ENCODE measurements at regions not wholly inside any gene's neighbourhood (a gene's known extent, or its start where the extent isn't known, plus 50 kb on each side); places are given as distances from the start of the nearest gene placed in this dataset.

DNA sequence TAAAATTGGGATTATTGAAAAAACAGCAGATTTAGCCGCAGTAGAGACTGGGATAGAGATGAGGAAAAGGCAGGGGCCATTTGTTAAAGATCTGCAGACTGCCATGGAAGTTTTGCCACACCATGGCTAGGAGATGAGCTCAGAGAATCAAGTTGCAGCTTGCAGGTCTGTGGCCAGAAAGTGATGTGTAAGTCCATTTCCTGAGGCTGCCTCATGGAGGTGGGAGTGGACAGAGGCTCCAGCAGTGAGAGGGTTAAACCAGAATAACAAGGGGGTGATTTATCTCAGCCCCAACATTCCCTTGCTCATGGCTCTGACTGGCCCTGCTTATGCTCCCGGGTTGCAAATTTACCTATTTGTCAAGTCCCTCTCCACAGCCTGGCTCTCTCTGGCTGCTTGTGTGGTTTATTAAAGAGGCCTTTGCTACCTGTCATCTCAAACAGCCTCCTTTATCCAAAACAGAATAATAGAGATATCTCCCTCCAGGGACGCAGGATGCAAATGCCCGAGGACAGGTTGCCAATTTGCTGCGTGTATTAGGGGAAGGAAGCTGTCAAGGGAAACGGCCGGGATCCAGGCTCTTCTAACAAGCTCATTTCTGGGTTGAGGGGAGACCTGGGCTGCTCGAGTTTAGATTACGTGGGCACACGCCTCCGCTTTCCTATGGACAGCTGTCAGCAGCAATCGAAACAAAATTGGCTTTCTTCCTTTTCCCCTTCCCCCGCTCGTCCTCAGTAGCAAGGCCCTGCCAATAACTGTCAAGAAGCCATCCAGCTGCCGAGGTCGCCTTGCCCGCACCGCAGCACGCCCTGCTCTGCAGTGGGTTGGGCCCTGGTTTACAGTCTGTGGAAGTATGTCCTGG, 72.8 kb upstream of the PITX1 start:
- TF ChIP-seq, protein P1, sequence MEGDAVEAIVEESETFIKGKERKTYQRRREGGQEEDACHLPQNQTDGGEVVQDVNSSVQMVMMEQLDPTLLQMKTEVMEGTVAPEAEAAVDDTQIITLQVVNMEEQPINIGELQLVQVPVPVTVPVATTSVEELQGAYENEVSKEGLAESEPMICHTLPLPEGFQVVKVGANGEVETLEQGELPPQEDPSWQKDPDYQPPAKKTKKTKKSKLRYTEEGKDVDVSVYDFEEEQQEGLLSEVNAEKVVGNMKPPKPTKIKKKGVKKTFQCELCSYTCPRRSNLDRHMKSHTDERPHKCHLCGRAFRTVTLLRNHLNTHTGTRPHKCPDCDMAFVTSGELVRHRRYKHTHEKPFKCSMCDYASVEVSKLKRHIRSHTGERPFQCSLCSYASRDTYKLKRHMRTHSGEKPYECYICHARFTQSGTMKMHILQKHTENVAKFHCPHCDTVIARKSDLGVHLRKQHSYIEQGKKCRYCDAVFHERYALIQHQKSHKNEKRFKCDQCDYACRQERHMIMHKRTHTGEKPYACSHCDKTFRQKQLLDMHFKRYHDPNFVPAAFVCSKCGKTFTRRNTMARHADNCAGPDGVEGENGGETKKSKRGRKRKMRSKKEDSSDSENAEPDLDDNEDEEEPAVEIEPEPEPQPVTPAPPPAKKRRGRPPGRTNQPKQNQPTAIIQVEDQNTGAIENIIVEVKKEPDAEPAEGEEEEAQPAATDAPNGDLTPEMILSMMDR (IDR thresholded peaks at IDR 0.05; ENCODE audit: insufficient read depth, low read length, poor library complexity, severe bottlenecking): no peak
- Histone ChIP-seq H3K36me3 (ENCODE audit: control insufficient read depth, insufficient read depth, low read length) (no peaks in the 10 kb centered on the region), H3K27me3 (replicated peaks; ENCODE audit: control insufficient read depth, insufficient read depth, low read length) (peaks cover under 1% of the 10 kb centered on the region), H3K4me3 (replicated peaks; ENCODE audit: low read depth, low read length) (no peak overlapping the region)
- no peak for DNase-seq (ENCODE audit: extremely low read depth, insufficient read length)

DNA sequence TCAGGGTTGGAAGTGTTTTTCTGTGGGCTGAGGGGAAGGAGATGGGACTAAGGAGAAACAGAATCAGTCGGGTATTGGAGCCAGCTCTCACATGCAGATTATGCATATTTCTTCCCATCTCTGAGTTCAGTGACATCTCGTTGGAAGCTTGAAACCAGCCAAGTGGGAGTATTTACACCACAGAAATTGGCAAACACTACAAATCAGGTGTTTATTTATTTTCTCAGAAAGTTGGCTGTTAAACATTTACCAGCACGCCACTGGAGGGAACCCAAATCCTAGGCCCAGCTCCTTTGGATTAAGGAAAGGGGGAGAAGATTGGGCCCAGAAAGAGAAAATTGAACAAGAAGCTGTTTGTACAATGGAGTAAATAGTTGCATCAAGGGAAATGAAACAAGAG, 72.1 kb upstream of the PITX1 start:
- Histone ChIP-seq H3K27me3 (replicated peaks; ENCODE audit: control insufficient read depth, insufficient read depth, low read length) (no peaks in the 10 kb centered on the region; the same call in none of the 2 replicates), H3K4me3 (replicated peaks; ENCODE audit: low read depth, low read length) (no peak overlapping the region), H3K36me3 (ENCODE audit: control insufficient read depth, insufficient read depth, low read length) (no peaks in the 10 kb centered on the region)
- DNase-seq (ENCODE audit: extremely low read depth, insufficient read length): no peak
- TF ChIP-seq, protein P1 (IDR thresholded peaks at IDR 0.05; ENCODE audit: insufficient read depth, low read length, poor library complexity, severe bottlenecking): no peak

DNA sequence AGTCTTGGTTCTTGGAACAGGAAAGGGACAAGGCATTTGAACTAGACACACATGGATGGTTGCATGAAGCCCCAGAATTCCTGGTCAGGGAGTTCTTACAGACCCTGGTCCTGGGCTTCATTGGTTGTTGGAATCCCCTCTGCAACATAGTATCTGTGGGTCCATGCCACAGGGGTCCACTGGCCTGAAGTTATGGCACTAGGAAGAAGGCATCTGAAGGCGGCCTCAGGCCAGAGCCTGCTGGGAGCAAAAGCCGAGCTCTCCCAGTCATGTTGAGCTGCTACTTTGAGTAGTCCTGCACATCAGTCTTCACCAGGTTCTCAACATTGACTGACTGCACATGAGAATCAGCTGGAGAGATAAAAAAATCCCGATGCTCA, 71.1 kb upstream of the PITX1 start:
- H3K27me3 ChIP-seq (replicated peaks; ENCODE audit: control insufficient read depth, insufficient read depth, low read length): no peaks in the 10 kb centered on the region; the same call in none of the 2 replicates
- H3K36me3 ChIP-seq (ENCODE audit: control insufficient read depth, insufficient read depth, low read length): no peaks in the 10 kb centered on the region
- TF ChIP-seq, protein P1 (IDR thresholded peaks at IDR 0.05; ENCODE audit: insufficient read depth, low read length, poor library complexity, severe bottlenecking): no peak
- no peak for DNase-seq (ENCODE audit: extremely low read depth, insufficient read length)
- H3K4me3 ChIP-seq (replicated peaks; ENCODE audit: low read depth, low read length): no peak overlapping the region

DNA sequence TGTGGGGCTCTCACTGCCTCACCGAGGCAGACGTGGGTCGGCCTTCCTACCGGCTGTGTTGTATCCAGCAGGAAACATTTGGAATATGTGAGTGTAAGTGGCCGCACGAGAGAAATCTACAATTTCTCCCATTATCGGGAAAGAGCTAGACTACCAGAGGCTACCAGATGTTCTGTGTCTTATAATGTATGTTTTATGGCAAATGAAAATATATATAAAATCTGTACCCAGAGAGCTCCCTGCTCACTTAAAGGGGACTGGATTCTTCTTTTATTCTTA, 69.5 kb upstream of the PITX1 start:
- Histone ChIP-seq H3K27me3 (replicated peaks; ENCODE audit: control insufficient read depth, insufficient read depth, low read length) (no peaks in the 10 kb centered on the region; the same call in none of the 2 replicates), H3K36me3 (ENCODE audit: control insufficient read depth, insufficient read depth, low read length) (no peaks in the 10 kb centered on the region), H3K4me3 (replicated peaks; ENCODE audit: low read depth, low read length) (no peak overlapping the region)
- TF ChIP-seq, protein P1 (IDR thresholded peaks at IDR 0.05; ENCODE audit: insufficient read depth, low read length, poor library complexity, severe bottlenecking): no peak
- DNase-seq (ENCODE audit: extremely low read depth, insufficient read length): no peak

DNA sequence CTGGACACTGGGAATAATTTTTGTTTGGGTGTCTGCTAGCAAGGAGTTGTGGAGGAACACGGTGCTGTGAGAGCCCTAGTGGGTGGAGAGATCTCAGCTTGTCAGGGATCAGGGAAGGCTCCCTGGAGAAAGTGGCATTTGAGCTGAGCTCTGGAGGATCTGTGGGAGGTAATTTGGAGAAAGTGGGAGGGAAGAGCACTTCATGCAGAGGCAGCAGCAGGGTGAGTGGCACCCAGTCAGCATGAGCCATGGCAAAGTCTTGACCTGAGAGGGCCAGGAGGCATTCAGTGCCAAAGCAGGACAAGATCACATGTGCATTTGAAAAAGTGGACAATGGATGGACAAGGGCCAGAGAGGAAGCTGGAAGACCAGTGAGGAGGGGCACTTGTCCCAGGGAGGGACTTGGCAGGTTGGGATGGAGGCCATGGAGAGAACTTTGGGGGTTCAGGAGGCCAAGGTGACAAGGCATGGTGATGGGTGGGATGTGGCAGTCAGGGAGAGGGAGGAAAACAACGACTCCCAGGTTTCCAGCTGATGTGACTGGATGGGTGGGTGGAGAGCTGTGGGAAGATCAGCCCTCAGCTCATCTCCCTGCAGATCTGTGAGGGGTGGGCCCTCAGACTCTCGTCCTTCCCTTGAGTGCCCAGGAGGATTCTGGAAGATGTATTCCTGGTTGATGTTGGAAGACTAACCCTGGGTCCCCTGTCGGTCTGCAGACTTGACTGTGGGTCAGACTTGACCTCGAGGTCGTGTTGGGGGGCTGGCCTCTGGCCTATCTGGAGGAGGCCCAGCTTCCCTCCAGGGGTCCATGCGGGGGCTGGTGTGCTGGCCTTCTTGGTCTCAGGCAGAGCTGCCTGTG, 68.9 kb upstream of the PITX1 start:
- TF ChIP-seq, protein P1 (IDR thresholded peaks at IDR 0.05; ENCODE audit: insufficient read depth, low read length, poor library complexity, severe bottlenecking): no peak
- H3K36me3 ChIP-seq (ENCODE audit: control insufficient read depth, insufficient read depth, low read length): no peaks in the 10 kb centered on the region
- no peak overlapping the region for H3K4me3 ChIP-seq (replicated peaks; ENCODE audit: low read depth, low read length)
- DNase-seq (ENCODE audit: extremely low read depth, insufficient read length): no peak
- no peaks in the 10 kb centered on the region; the same call in none of the 2 replicates for H3K27me3 ChIP-seq (replicated peaks; ENCODE audit: control insufficient read depth, insufficient read depth, low read length)

Data from GM06990 (cell line).